IPS-18a (cell line): ENCODE measurements at regions not wholly inside any gene's neighbourhood (a gene's known extent, or its start where the extent isn't known, plus 50 kb on each side); places are given as distances from the start of the nearest gene placed in this dataset.
"Not testable (repeated sequence)": the region's sequence is repeated elsewhere in the genome, so short reads cannot be mapped to it uniquely, and the experiment has no call there.

Source experiments
- H3K27ac ChIP-seq: one replicate; pipeline ENCODE4 v1.5.1; 2013; ENCODE audit warnings: low read length
- H3K27me3 ChIP-seq: one replicate; pipeline ENCODE4 v1.6.1; 2013; ENCODE audit warnings: mild to moderate bottlenecking, low read length; ENCODE audit not compliant: control insufficient read depth, insufficient read depth
- H3K36me3 ChIP-seq: one replicate; pipeline ENCODE4 v1.6.1; 2013; ENCODE audit warnings: low read depth, low read length; ENCODE audit not compliant: control insufficient read depth
- H3K4me1 ChIP-seq: one replicate; pipeline ENCODE4 v1.6.1; 2013; ENCODE audit warnings: low read depth, low read length; ENCODE audit not compliant: control insufficient read depth
- H3K4me3 ChIP-seq: one replicate; pipeline ENCODE4 v1.5.1; 2013; ENCODE audit warnings: low read length
- H3K9ac ChIP-seq: one replicate; pipeline ENCODE4 v1.6.1; 2013; ENCODE audit warnings: mild to moderate bottlenecking, low read length, moderate library complexity
- H3K9me3 ChIP-seq: one replicate; pipeline ENCODE4 v1.6.1; 2013; ENCODE audit warnings: low read depth, low read length; ENCODE audit not compliant: control insufficient read depth

DNA sequence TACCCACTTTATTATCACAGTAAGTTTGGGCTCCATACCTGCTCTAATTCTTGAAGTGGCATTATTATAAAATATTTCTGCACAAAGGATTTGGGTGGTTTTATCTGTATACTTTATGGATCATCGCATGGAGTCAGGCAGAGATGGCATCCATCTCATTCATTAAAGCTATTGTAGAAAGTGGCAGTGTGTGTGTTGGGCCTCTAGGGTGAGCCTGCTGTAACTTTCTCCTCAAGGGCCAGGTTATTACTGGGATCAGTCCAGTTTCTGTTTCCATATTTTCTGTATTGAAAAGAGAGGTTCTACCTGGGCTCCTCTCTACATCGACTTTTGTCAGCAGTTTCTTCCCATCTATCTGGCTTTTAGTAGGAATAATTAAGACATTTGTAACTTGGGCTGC lies 511.1 kb downstream of the MMUT start:
- no peak overlapping the region for H3K4me3 ChIP-seq
- no peaks in the 10 kb centered on the region for H3K36me3 ChIP-seq
- H3K9ac ChIP-seq = no peak overlapping the region
- H3K4me1 ChIP-seq = no peaks in the 10 kb centered on the region
- H3K27me3 ChIP-seq = no peaks in the 10 kb centered on the region
- H3K9me3 ChIP-seq = no peaks in the 10 kb centered on the region
- H3K27ac ChIP-seq = no peak overlapping the region

DNA sequence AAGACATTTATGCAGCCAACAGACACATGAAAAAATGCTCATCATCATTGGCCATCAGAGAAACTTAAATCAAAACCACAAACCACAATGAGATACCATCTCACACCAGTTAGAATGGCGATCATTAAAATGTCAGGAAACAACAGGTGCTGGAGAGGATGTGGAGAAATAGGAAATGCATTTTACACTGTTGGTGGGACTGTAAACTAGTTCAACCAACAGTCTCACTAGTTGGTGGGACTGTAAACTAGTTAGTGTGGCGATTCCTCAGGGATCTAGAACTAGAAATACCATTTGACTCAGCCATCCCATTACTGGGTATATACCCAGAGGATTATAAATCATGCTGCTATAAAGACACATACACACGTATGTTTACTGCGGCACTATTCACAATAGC lies 518.8 kb downstream of the MMUT start:
- not testable (repeated sequence) for H3K9ac ChIP-seq, H3K36me3 ChIP-seq, H3K4me1 ChIP-seq, H3K27ac ChIP-seq, H3K9me3 ChIP-seq, H3K27me3 ChIP-seq, H3K4me3 ChIP-seq

GRCh38 chr6:48933136-48933535 lies 529.9 kb downstream of the MMUT start:
- Histone ChIP-seq H3K27me3 (no peaks in the 10 kb centered on the region), H3K9me3 (no peaks in the 10 kb centered on the region), H3K4me3 (no peak overlapping the region)

DNA sequence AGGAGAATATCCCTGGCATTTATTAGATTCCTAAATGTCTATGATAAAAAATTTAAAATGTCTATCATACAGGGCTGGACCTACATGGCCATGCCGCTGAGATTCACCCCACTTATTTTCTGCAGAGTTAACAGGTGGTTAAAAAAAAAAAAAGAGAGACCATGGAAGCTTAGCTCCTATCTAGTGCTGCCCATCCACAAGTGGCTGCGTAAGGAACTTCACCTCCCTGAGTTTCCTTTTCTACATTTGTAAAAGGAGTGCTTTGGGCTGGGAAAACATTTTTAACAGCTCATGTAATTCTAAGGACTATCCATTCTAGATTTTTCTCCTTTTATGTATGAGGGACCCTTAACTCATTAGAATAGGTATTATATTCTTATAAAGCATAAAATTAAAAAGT lies 534.1 kb downstream of the MMUT start:
- Histone ChIP-seq H3K27ac (no peak overlapping the region), H3K9ac (no peak overlapping the region), H3K36me3 (no peaks in the 10 kb centered on the region), H3K27me3 (no peaks in the 10 kb centered on the region), H3K9me3 (no peaks in the 10 kb centered on the region), H3K4me3 (no peak overlapping the region), H3K4me1 (no peaks in the 10 kb centered on the region)

More at GRCh38 chr6:48933136-48933535, 529.9 kb downstream of the MMUT start:
- Histone ChIP-seq H3K27ac (no peak overlapping the region), H3K9ac (no peak overlapping the region), H3K4me1 (no peaks in the 10 kb centered on the region), H3K36me3 (no peaks in the 10 kb centered on the region)

GRCh38 chr6:48922837-48923236 lies 540.2 kb downstream of the MMUT start:
- H3K9ac ChIP-seq = no peak overlapping the region
- H3K9me3 ChIP-seq = no peaks in the 10 kb centered on the region
- H3K4me1 ChIP-seq = no peaks in the 10 kb centered on the region
- no peak overlapping the region for H3K27ac ChIP-seq
- no peaks in the 10 kb centered on the region for H3K36me3 ChIP-seq
- H3K4me3 ChIP-seq = no peak overlapping the region
- no peaks in the 10 kb centered on the region for H3K27me3 ChIP-seq

- no peaks in the 10 kb centered on the region for H3K9me3 ChIP-seq
- H3K4me3 ChIP-seq = no peak overlapping the region
- no peaks in the 10 kb centered on the region for H3K27me3 ChIP-seq
- no peak overlapping the region for H3K27ac ChIP-seq
- peaks cover 9% of the 10 kb centered on the region for H3K4me1 ChIP-seq
- no peaks in the 10 kb centered on the region for H3K36me3 ChIP-seq
- H3K9ac ChIP-seq = no peak overlapping the region
Measured at GRCh38 chr6:48919555-48919954, 543.5 kb downstream of the MMUT start.

DNA sequence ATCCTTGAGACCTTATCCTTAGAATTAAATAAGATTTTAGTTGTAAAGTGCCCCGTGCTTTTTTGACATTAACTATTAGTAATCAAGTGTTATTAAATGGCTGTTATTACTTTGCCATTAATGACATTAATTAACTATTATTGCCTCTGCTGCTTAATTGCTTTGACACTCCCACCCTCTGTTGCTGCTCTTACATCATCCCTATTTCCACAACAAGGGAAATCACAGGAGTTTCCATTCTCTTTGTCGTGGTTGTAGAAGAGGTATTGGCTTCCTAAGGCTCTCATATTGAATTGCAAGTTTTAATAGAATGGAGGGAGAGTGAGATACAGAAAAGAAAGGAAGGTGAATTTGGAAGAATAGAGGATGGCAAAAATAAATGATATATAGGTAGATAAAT lies 545.8 kb downstream of the MMUT start:
- no peaks in the 10 kb centered on the region for H3K36me3 ChIP-seq
- peak overlapping the region; percentile 84 for H3K27ac ChIP-seq
- no peaks in the 10 kb centered on the region for H3K27me3 ChIP-seq
- H3K4me3 ChIP-seq = no peak overlapping the region
- H3K9ac ChIP-seq = no peak overlapping the region
- H3K9me3 ChIP-seq = no peaks in the 10 kb centered on the region
- H3K4me1 ChIP-seq = peaks cover 9% of the 10 kb centered on the region

- Histone ChIP-seq H3K27me3 (no peaks in the 10 kb centered on the region), H3K36me3 (no peaks in the 10 kb centered on the region), H3K27ac (peak overlapping the region; percentile 84), H3K4me3 (no peak overlapping the region), H3K9ac (no peak overlapping the region), H3K4me1 (peaks cover 9% of the 10 kb centered on the region), H3K9me3 (no peaks in the 10 kb centered on the region)
Measured at GRCh38 chr6:48916607-48917006, 546.4 kb downstream of the MMUT start.

DNA sequence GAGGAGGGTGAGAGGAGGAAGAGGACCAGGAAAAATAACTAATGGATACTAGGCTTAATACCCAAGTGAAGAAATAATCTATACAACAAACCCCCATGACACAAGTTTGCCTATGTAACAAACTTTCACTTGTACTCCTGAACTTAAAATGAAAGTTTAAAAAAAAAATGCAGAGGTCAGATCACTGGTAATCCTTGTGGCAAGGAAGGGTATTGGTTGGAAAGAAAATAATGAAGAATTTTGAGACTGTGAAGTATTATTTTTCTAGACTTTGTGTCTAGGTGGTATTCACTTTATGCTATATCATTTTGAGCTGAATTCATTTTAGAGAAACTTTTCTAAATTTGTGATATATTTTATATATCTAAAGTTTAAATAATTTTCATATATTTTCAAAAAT lies 547.5 kb downstream of the MMUT start:
- Histone ChIP-seq H3K9me3 (no peaks in the 10 kb centered on the region), H3K9ac (no peak overlapping the region), H3K4me3 (no peak overlapping the region), H3K4me1 (peaks cover 9% of the 10 kb centered on the region), H3K27me3 (no peaks in the 10 kb centered on the region), H3K27ac (no peak overlapping the region), H3K36me3 (no peaks in the 10 kb centered on the region)

DNA sequence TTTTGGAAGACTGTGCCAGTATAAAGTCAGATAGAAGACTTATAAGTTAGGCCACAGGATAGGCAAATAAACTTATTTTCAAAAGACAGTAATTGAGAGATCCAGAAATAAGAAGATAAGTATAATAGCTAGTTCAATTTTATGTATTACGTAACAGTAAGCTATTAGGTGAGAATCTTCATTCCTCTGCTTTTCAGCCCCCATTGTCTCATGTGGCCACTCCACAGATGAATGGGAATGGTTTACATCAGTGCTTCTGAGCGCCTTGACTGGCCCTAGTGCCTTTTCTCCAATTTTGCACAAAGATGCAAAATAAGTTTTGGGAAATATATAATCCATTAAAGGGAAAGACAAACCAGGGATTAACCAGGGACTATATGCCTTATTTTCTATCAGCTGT lies 550.5 kb downstream of the MMUT start:
- no peaks in the 10 kb centered on the region for H3K36me3 ChIP-seq
- H3K27ac ChIP-seq = no peak overlapping the region
- H3K27me3 ChIP-seq = no peaks in the 10 kb centered on the region
- no peak overlapping the region for H3K9ac ChIP-seq
- no peak overlapping the region for H3K4me3 ChIP-seq
- H3K4me1 ChIP-seq = peaks cover 9% of the 10 kb centered on the region
- no peaks in the 10 kb centered on the region for H3K9me3 ChIP-seq

DNA sequence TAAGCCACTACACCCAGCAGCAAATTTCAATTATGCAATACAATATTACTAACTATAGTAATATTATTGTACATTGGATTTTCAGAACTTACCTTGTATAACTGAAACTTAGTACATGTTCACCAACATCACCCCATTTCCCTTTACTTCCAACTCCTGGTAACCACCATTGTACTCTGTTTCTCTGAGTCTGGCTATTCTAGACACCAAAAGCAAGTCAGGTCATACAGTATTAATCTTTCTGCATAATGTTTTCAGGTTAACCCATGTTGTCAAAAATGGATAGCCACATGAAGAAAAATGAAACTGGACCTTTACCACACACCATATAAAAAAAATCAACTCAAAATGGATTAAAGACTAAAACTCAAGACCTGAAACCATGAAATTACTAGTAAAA lies 558.2 kb downstream of the MMUT start:
- Histone ChIP-seq H3K4me1 (no peaks in the 10 kb centered on the region), H3K4me3 (no peak overlapping the region), H3K9ac (no peak overlapping the region), H3K9me3 (no peaks in the 10 kb centered on the region), H3K27me3 (no peaks in the 10 kb centered on the region), H3K36me3 (no peaks in the 10 kb centered on the region), H3K27ac (no peak overlapping the region)

DNA sequence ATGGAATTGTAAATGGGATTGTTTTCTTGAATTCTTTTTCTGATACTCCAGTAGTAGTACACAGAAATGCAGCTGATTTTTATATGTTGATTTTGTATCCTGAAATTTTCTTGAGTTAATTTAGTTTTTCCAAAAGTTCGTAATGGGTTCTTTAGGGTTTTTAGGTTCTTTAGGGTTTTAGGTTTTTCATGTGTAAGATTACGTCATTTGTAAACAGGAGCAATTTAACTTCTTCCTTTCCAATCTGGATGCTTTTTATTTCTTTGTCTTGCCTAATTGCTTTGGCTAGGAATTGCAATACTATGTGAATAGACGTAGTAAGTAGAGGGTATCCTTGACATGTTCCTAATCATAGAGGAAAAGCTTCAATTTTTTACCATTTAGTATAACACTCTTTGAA lies 568.6 kb downstream of the MMUT start:
- no peak overlapping the region for H3K4me3 ChIP-seq
- H3K27ac ChIP-seq = no peak overlapping the region
- H3K9ac ChIP-seq = no peak overlapping the region
- no peaks in the 10 kb centered on the region for H3K4me1 ChIP-seq
- H3K36me3 ChIP-seq = no peaks in the 10 kb centered on the region
- H3K9me3 ChIP-seq = no peaks in the 10 kb centered on the region
- no peaks in the 10 kb centered on the region for H3K27me3 ChIP-seq
